ENCODE measurements at regions not wholly inside any gene's neighbourhood (a gene's known extent, or its start where the extent isn't known, plus 50 kb on each side); places are given as distances from the start of the nearest gene placed in this dataset.

DNA sequence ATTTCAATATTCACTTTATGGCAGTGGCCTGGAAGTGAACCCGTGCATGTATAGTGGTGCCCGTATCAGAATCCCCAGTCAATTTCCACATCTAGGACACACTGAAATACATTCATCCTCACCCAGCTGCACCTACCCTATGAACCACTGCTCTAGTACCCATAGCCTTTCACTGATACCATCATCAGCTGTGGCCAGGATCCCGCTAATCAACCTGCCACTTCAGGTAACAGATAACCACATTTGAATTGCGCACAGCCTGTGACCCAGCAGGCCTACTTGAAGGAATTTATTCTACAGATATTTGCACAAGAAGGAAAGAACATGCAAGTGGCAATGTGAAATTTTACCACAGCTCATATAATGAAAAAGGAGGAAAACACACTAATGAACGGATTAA is 161.0 kb upstream of the CCDC54 start:
- TF ChIP-seq POLR2A (IDR thresholded peaks at IDR 0.05) (no peak), CTCF (IDR thresholded peaks at IDR 0.05 in 4 of 5, conservative IDR thresholded peaks at IDR 0.05 in 1 of 5) (no peak)
- H3K27me3 ChIP-seq: no peaks in the 10 kb centered on the region
- DNase-seq: no peak
- H3K36me3 ChIP-seq: no peaks in the 10 kb centered on the region
- in situ Hi-C loops (cut with MboI; ENCODE audit: low sequenced_read_pairs in 4 of 4): no loop called here
- peaks cover 10 to 20% of the 10 kb centered on the region in 2 donors for H3K4me1 ChIP-seq
- no peak overlapping the region for H3K27ac ChIP-seq
- intact Hi-C loops (cut with DNase I; ENCODE audit: low total_unique reads): no loop called here
- ATAC-seq: no peak
- H3K4me3 ChIP-seq: no peak overlapping the region
- no peaks in the 10 kb centered on the region for H3K9me3 ChIP-seq

DNA sequence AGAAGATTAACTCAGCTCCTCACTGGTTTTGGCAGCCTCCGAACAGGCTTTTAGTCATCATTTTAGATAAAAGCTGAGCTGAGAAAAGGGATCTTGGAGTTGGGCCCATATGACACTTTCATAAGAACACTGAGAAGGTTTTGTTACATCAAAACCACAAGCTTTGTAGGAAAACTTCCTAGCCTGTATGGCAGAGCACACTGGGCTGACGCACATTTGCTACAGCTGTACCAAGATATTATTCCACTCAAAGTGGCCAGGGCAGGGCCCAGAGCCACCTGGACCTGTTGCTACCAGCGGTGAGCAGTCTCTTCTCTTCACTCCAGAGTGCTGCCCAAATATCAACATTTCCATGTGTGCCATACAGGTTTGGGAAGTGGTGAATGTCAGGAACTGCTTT is 160.5 kb upstream of the CCDC54 start:
- no peaks in the 10 kb centered on the region for H3K9me3 ChIP-seq
- no peak overlapping the region for H3K4me3 ChIP-seq
- no peak for DNase-seq
- no peaks in the 10 kb centered on the region for H3K36me3 ChIP-seq
- no peaks in the 10 kb centered on the region for H3K27me3 ChIP-seq
- H3K27ac ChIP-seq: no peak overlapping the region
- in situ Hi-C loops (cut with MboI; ENCODE audit: low sequenced_read_pairs in 4 of 4): no loop called here
- intact Hi-C loops (cut with DNase I; ENCODE audit: low total_unique reads): no loop called here
- peaks cover 7 to 16% of the 10 kb centered on the region in 2 donors for H3K4me1 ChIP-seq
- peak in 1 of 2 donors; percentile 49 for ATAC-seq
- no peak for TF ChIP-seq CTCF (IDR thresholded peaks at IDR 0.05 in 4 of 5, conservative IDR thresholded peaks at IDR 0.05 in 1 of 5)

GRCh38 chr3:107217172-107217571 is 160.1 kb upstream of the CCDC54 start:
- H3K4me1 ChIP-seq: peaks cover 4 to 12% of the 10 kb centered on the region in 2 donors
- DNase-seq (no peak), ATAC-seq (no peak)
- intact Hi-C loops (cut with DNase I; ENCODE audit: low total_unique reads) (no loop called here), in situ Hi-C loops (cut with MboI; ENCODE audit: low sequenced_read_pairs in 4 of 4) (no loop called here)
- no peak overlapping the region for H3K27ac ChIP-seq
- no peaks in the 10 kb centered on the region for H3K36me3 ChIP-seq
- H3K4me3 ChIP-seq: no peak overlapping the region
- no peaks in the 10 kb centered on the region for H3K9me3 ChIP-seq
- TF ChIP-seq POLR2A (IDR thresholded peaks at IDR 0.05) (no peak), CTCF (IDR thresholded peaks at IDR 0.05 in 4 of 5, conservative IDR thresholded peaks at IDR 0.05 in 1 of 5) (no peak)
- H3K27me3 ChIP-seq: no peaks in the 10 kb centered on the region

- no peak overlapping the region for H3K27ac ChIP-seq
- ATAC-seq (no peak), DNase-seq (no peak)
- intact Hi-C loops (cut with DNase I; ENCODE audit: low total_unique reads): no loop called here
- H3K36me3 ChIP-seq: no peaks in the 10 kb centered on the region
- no peaks in the 10 kb centered on the region for H3K9me3 ChIP-seq
- no peak overlapping the region for H3K4me3 ChIP-seq
- TF ChIP-seq POLR2A (IDR thresholded peaks at IDR 0.05) (no peak), CTCF (IDR thresholded peaks at IDR 0.05 in 4 of 5, conservative IDR thresholded peaks at IDR 0.05 in 1 of 5) (no peak)
- H3K27me3 ChIP-seq: no peaks in the 10 kb centered on the region
- H3K4me1 ChIP-seq: peaks cover 0 to 6% of the 10 kb centered on the region in 2 donors
- in situ Hi-C loops (cut with MboI; ENCODE audit: low sequenced_read_pairs in 4 of 4): no loop called here
Observed at GRCh38 chr3:107218864-107219269, 158.4 kb upstream of the CCDC54 start.

GRCh38 chr3:107220538-107220937 is 156.7 kb upstream of the CCDC54 start:
- Histone ChIP-seq H3K9me3 (no peaks in the 10 kb centered on the region), H3K27ac (no peak overlapping the region), H3K4me1 (peaks cover 0 to 6% of the 10 kb centered on the region in 2 donors), H3K27me3 (no peaks in the 10 kb centered on the region), H3K36me3 (no peaks in the 10 kb centered on the region), H3K4me3 (no peak overlapping the region)
- DNase-seq (no peak), ATAC-seq (no peak)
- intact Hi-C loops (cut with DNase I; ENCODE audit: low total_unique reads): no loop called here
- TF ChIP-seq POLR2A (IDR thresholded peaks at IDR 0.05): no peak
- TF ChIP-seq CTCF (IDR thresholded peaks at IDR 0.05 in 4 of 5, conservative IDR thresholded peaks at IDR 0.05 in 1 of 5): no peak
- in situ Hi-C loops (cut with MboI; ENCODE audit: low sequenced_read_pairs in 4 of 4): no loop called here
